ENCODE measurements at regions not wholly inside any gene's neighbourhood (a gene's known extent, or its start where the extent isn't known, plus 50 kb on each side); places are given as distances from the start of the nearest gene placed in this dataset.

GRCh38 chr13:21964686-21965085, 293.8 kb downstream of the FGF9 start:
- H3K27me3 ChIP-seq (ENCODE audit: control insufficient read depth, insufficient read depth, low read length), result no peaks in the 10 kb centered on the region
- H3K9me3 ChIP-seq (ENCODE audit: control insufficient read depth, insufficient read depth, low read depth, low read length), result no peaks in the 10 kb centered on the region; the same call in 1 of the 2 replicates
- H3K4me3 ChIP-seq (ENCODE audit: low read depth, low read length), result no peak overlapping the region
- H3K36me3 ChIP-seq (ENCODE audit: control insufficient read depth, insufficient read depth, low read length), result no peaks in the 10 kb centered on the region
- H3K27ac ChIP-seq (ENCODE audit: low read depth, low read length), result no peak overlapping the region
- no peaks in the 10 kb centered on the region for H3K4me1 ChIP-seq (ENCODE audit: control insufficient read depth, insufficient read depth, low read length)
- H3K9ac ChIP-seq (ENCODE audit: low read length), result no peak overlapping the region

GRCh38 chr13:21965095-21965494, 294.2 kb downstream of the FGF9 start:
- Histone ChIP-seq H3K27ac (ENCODE audit: low read depth, low read length) (no peak overlapping the region), H3K4me1 (ENCODE audit: control insufficient read depth, insufficient read depth, low read length) (no peaks in the 10 kb centered on the region), H3K36me3 (ENCODE audit: control insufficient read depth, insufficient read depth, low read length) (no peaks in the 10 kb centered on the region), H3K9ac (ENCODE audit: low read length) (no peak overlapping the region), H3K27me3 (ENCODE audit: control insufficient read depth, insufficient read depth, low read length) (no peaks in the 10 kb centered on the region), H3K4me3 (ENCODE audit: low read depth, low read length) (no peak overlapping the region), H3K9me3 (ENCODE audit: control insufficient read depth, insufficient read depth, low read depth, low read length) (no peaks in the 10 kb centered on the region; the same call in 1 of the 2 replicates)

- H3K9ac ChIP-seq (ENCODE audit: low read length), result no peak overlapping the region
- no peaks in the 10 kb centered on the region for H3K9me3 ChIP-seq (ENCODE audit: control insufficient read depth, insufficient read depth, low read depth, low read length)
- H3K4me1 ChIP-seq (ENCODE audit: control insufficient read depth, insufficient read depth, low read length), result no peaks in the 10 kb centered on the region
- no peak overlapping the region for H3K27ac ChIP-seq (ENCODE audit: low read depth, low read length)
- no peak overlapping the region for H3K4me3 ChIP-seq (ENCODE audit: low read depth, low read length)
- no peaks in the 10 kb centered on the region for H3K27me3 ChIP-seq (ENCODE audit: control insufficient read depth, insufficient read depth, low read length)
- no peaks in the 10 kb centered on the region for H3K36me3 ChIP-seq (ENCODE audit: control insufficient read depth, insufficient read depth, low read length)
These were observed 295.1 kb downstream of the FGF9 start for GRCh38 chr13:21966014-21966413.

GRCh38 chr13:21967871-21968270, 297.0 kb downstream of the FGF9 start:
- Histone ChIP-seq H3K27me3 (ENCODE audit: control insufficient read depth, insufficient read depth, low read length) (no peaks in the 10 kb centered on the region), H3K4me1 (ENCODE audit: control insufficient read depth, insufficient read depth, low read length) (no peaks in the 10 kb centered on the region), H3K9me3 (ENCODE audit: control insufficient read depth, insufficient read depth, low read depth, low read length) (no peaks in the 10 kb centered on the region), H3K9ac (ENCODE audit: low read length) (no peak overlapping the region), H3K36me3 (ENCODE audit: control insufficient read depth, insufficient read depth, low read length) (no peaks in the 10 kb centered on the region), H3K4me3 (ENCODE audit: low read depth, low read length) (no peak overlapping the region), H3K27ac (ENCODE audit: low read depth, low read length) (no peak overlapping the region)

- no peak overlapping the region for H3K27ac ChIP-seq (ENCODE audit: low read depth, low read length)
These were observed 299.3 kb downstream of the FGF9 start for GRCh38 chr13:21970172-21970571.

GRCh38 chr13:21970918-21971317, 300.0 kb downstream of the FGF9 start:
- no peak overlapping the region for H3K9ac ChIP-seq (ENCODE audit: low read length)
- no peaks in the 10 kb centered on the region for H3K9me3 ChIP-seq (ENCODE audit: control insufficient read depth, insufficient read depth, low read depth, low read length)
- no peaks in the 10 kb centered on the region for H3K27me3 ChIP-seq (ENCODE audit: control insufficient read depth, insufficient read depth, low read length)
- no peak overlapping the region for H3K27ac ChIP-seq (ENCODE audit: low read depth, low read length)
- H3K4me1 ChIP-seq (ENCODE audit: control insufficient read depth, insufficient read depth, low read length), result no peaks in the 10 kb centered on the region; the same call in 1 of the 2 replicates
- no peaks in the 10 kb centered on the region for H3K36me3 ChIP-seq (ENCODE audit: control insufficient read depth, insufficient read depth, low read length)
- no peak overlapping the region for H3K4me3 ChIP-seq (ENCODE audit: low read depth, low read length)

More at GRCh38 chr13:21970172-21970571, 299.3 kb downstream of the FGF9 start:
- H3K36me3 ChIP-seq (ENCODE audit: control insufficient read depth, insufficient read depth, low read length), result no peaks in the 10 kb centered on the region
- no peak overlapping the region for H3K9ac ChIP-seq (ENCODE audit: low read length)
- no peaks in the 10 kb centered on the region for H3K9me3 ChIP-seq (ENCODE audit: control insufficient read depth, insufficient read depth, low read depth, low read length)
- no peaks in the 10 kb centered on the region; the same call in 1 of the 2 replicates for H3K4me1 ChIP-seq (ENCODE audit: control insufficient read depth, insufficient read depth, low read length)
- no peak overlapping the region for H3K4me3 ChIP-seq (ENCODE audit: low read depth, low read length)
- no peaks in the 10 kb centered on the region for H3K27me3 ChIP-seq (ENCODE audit: control insufficient read depth, insufficient read depth, low read length)

- H3K9me3 ChIP-seq (ENCODE audit: control insufficient read depth, insufficient read depth, low read depth, low read length), result no peaks in the 10 kb centered on the region
- H3K27me3 ChIP-seq (ENCODE audit: control insufficient read depth, insufficient read depth, low read length), result no peaks in the 10 kb centered on the region
- no peak overlapping the region for H3K4me3 ChIP-seq (ENCODE audit: low read depth, low read length)
- H3K27ac ChIP-seq (ENCODE audit: low read depth, low read length), result no peak overlapping the region
- H3K4me1 ChIP-seq (ENCODE audit: control insufficient read depth, insufficient read depth, low read length), result no peaks in the 10 kb centered on the region; the same call in 1 of the 2 replicates
- no peaks in the 10 kb centered on the region for H3K36me3 ChIP-seq (ENCODE audit: control insufficient read depth, insufficient read depth, low read length)
- H3K9ac ChIP-seq (ENCODE audit: low read length), result no peak overlapping the region
These were observed 301.1 kb downstream of the FGF9 start for GRCh38 chr13:21971662-21972621.

GRCh38 chr13:21973437-21974125, 302.7 kb downstream of the FGF9 start:
- Histone ChIP-seq H3K27ac (ENCODE audit: low read depth, low read length) (no peak overlapping the region), H3K4me3 (ENCODE audit: low read depth, low read length) (no peak overlapping the region), H3K9me3 (ENCODE audit: control insufficient read depth, insufficient read depth, low read depth, low read length) (no peaks in the 10 kb centered on the region), H3K4me1 (ENCODE audit: control insufficient read depth, insufficient read depth, low read length) (no peaks in the 10 kb centered on the region; the same call in 1 of the 2 replicates), H3K9ac (ENCODE audit: low read length) (no peak overlapping the region), H3K36me3 (ENCODE audit: control insufficient read depth, insufficient read depth, low read length) (no peaks in the 10 kb centered on the region), H3K27me3 (ENCODE audit: control insufficient read depth, insufficient read depth, low read length) (no peaks in the 10 kb centered on the region)

GRCh38 chr13:21974741-21975140, 303.9 kb downstream of the FGF9 start:
- Histone ChIP-seq H3K9me3 (ENCODE audit: control insufficient read depth, insufficient read depth, low read depth, low read length) (no peaks in the 10 kb centered on the region), H3K36me3 (ENCODE audit: control insufficient read depth, insufficient read depth, low read length) (no peaks in the 10 kb centered on the region), H3K4me3 (ENCODE audit: low read depth, low read length) (no peak overlapping the region), H3K4me1 (ENCODE audit: control insufficient read depth, insufficient read depth, low read length) (no peaks in the 10 kb centered on the region; the same call in 1 of the 2 replicates), H3K27ac (ENCODE audit: low read depth, low read length) (no peak overlapping the region), H3K9ac (ENCODE audit: low read length) (no peak overlapping the region), H3K27me3 (ENCODE audit: control insufficient read depth, insufficient read depth, low read length) (no peaks in the 10 kb centered on the region)

GRCh38 chr13:21976159-21976558, 305.3 kb downstream of the FGF9 start:
- no peak overlapping the region for H3K27ac ChIP-seq (ENCODE audit: low read depth, low read length)
- no peaks in the 10 kb centered on the region for H3K36me3 ChIP-seq (ENCODE audit: control insufficient read depth, insufficient read depth, low read length)
- no peaks in the 10 kb centered on the region for H3K9me3 ChIP-seq (ENCODE audit: control insufficient read depth, insufficient read depth, low read depth, low read length)
- no peaks in the 10 kb centered on the region for H3K27me3 ChIP-seq (ENCODE audit: control insufficient read depth, insufficient read depth, low read length)
- peaks cover 9% of the 10 kb centered on the region; the same call in 1 of the 2 replicates for H3K4me1 ChIP-seq (ENCODE audit: control insufficient read depth, insufficient read depth, low read length)
- no peak overlapping the region for H3K9ac ChIP-seq (ENCODE audit: low read length)
- H3K4me3 ChIP-seq (ENCODE audit: low read depth, low read length), result no peak overlapping the region
